Mammary epithelial cell (primary cell): ENCODE measurements at regions not wholly inside any gene's neighbourhood (a gene's known extent, or its start where the extent isn't known, plus 50 kb on each side); places are given as distances from the start of the nearest gene placed in this dataset.
"Not testable (repeated sequence)": the region's sequence is repeated elsewhere in the genome, so short reads cannot be mapped to it uniquely, and the experiment has no call there.

ENCODE experiments used
- CTCF ChIP-seq, 2 donors: IDR thresholded peaks in 1 of 2; conservative IDR thresholded peaks in 1 of 2; 2 replicates each; pipeline ENCODE4 v1.5.1; 2011 to 2012; ENCODE audit warnings: inconsistent platforms in 2 of 2, low read length in 2 of 2, mild to moderate bottlenecking in 2 of 2, control low read depth in 1 of 2, low read depth in 1 of 2; ENCODE audit not compliant: insufficient read depth in 1 of 2; ENCODE audit errors: extremely low read depth in 1 of 2
- EZH2 ChIP-seq: IDR thresholded peaks from 2 replicates; pipeline ENCODE4 v1.6.1; 2012; ENCODE audit warnings: low read length, inconsistent platforms, borderline replicate concordance

- not testable (repeated sequence) for TF ChIP-seq CTCF (conservative IDR thresholded peaks at IDR 0.05 in 1 of 2, IDR thresholded peaks at IDR 0.05 in 1 of 2; ENCODE audit: extremely low read depth in 1 of 2, insufficient read depth in 1 of 2, low read depth in 1 of 2, low read length in 2 of 2); EZH2
Observed at GRCh38 chr2:7641272-7641671, 724.1 kb downstream of the RNF144A start.
